NCI-H2227 (cell line): ENCODE measurements at regions not wholly inside any gene's neighbourhood (a gene's known extent, or its start where the extent isn't known, plus 50 kb on each side); places are given as distances from the start of the nearest gene placed in this dataset.
"Not testable (repeated sequence)": the region's sequence is repeated elsewhere in the genome, so short reads cannot be mapped to it uniquely, and the experiment has no call there.

Experiments
- DNase-seq: peaks from one replicate; lab custom pipeline; 2025; ENCODE audit not compliant: unreplicated experiment; lab: John Stamatoyannopoulos, UW

DNA sequence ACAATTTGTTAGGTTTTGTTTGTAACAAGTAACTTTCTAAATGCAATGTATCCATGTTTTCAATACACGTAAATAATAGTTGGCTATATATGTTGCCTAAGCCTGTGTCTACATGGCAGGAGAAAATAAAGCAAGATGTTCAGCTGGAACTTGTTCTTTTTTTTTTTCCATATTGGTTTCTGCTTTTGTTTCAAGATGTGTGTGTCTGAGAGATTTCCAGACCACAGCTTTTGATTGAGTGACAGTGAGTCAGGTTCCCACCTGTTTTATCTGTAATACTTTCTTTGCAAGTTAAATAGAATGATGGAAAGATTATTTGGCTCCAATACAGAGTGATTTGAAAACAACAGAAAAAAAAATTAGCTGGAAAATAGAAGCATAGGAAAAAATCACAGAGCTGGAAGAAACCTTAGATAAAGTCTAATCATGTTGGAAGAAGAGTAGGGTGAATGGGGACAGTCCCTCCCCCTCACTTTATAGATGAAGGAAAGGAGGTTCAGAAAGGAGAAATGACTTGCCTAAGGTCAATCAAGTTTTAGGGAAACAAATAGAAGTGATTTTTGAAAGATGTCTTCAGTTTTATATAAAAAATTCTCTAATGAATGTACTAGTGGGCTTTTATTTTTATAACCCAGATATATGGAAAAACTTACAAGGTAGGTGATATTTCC lies 150.9 kb upstream of the STMND1 start:
- no peak for DNase-seq

DNA sequence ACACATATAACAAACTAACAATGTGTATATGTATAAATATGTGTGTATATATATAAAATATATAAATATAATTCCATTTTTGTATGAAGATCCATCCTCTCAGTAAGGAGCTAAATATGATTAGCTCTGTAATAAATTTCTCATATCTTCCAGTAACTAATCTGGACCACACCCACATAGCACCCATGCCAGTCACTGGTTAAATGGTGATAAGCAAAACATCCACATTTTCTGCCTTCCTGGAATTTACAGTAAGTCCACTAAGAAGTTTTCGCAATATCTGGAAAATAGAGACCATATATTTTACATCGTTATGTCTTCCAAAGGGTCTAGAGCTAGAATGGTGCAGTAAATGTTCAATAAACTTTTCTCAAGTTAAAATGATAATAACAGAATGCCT lies 151.5 kb upstream of the STMND1 start:
- no peak for DNase-seq

DNA sequence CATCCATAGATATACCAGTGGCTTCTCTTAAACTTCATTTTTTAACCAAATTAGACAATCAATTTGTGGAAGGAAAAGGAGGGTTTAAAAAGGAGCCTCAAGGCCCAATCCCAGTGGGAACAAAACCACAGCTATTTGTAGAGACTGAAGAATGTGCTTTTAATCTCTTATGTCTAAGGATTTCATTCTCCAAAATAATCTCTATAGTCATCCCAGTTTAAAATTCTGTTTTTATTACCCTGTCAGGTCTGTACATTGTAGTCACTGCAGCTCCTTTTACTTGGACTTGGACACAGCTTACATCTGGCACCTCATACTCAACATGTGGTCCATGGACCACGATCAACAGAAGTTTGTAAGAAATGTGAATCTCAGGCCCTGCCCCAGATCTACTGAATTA lies 152.1 kb upstream of the STMND1 start:
- DNase-seq, result no peak

DNA sequence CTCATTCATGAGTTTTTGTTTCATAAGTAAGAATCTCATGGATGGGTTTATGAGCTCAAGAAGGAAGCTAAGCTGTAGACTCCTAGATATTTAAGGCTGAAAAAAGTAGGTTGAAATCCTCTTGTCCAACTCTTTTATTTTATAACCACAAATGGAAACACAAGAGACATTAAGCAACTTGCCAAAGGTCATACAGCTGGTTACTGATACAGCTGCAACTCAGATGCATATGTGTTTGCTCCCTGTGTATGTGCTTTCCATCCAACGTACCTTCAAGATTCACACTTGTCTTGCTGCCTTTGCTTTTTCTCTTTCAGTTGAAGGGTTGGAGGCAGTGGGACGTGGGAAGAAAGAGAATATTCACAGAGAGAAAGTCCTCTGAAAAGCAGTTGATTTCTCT lies 153.5 kb upstream of the STMND1 start:
- no peak for DNase-seq

DNA sequence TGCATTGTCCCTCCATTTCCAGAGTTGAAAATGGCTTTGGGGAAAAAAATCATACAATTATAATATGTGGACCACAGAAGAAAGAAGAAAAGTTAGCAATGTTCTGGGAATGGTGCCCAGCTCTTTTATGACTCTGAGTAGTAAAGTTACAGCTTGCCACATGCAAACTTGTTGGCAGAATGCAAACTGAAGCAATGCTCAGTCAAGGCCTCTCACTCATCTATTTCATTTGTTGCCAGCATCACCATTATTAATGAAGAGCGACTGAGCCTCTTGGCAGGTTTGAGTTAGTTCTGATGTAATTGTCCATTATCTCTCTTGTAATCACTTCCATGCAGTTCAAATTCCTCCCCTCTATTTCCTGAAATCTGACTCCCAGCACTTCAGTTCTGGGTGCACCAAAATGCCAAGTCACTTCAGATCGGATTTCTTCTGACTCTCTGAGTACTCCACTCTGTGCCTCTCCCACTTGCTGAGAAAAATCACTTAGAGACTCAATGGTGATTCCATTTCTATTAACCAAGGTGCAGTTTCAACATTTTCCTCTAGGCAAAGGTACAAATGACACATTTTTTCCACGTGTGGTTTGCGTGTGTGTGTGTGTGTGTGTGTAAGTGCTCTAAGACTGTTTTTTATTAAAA lies 154.4 kb upstream of the STMND1 start:
- DNase-seq, result no peak

DNA sequence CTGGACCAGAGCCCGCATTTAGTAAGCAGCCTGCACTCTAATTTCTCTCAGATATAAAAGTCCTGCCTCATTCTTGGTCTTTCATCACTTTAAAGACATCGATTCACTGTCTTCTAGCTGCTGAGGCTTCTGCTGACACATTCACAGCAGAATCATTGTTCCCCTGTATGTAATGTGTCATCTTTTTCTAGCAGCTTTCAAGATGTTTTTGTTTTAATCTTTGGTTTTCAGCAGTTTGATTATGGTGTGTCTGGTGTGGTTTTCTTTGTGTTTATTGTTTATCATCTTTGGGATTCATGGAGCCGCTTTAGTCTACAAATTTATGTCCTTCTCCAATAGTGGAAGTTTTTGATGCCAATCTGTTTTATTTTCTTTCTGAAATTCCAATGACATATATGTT lies 157.3 kb upstream of the STMND1 start:
- no peak for DNase-seq

DNA sequence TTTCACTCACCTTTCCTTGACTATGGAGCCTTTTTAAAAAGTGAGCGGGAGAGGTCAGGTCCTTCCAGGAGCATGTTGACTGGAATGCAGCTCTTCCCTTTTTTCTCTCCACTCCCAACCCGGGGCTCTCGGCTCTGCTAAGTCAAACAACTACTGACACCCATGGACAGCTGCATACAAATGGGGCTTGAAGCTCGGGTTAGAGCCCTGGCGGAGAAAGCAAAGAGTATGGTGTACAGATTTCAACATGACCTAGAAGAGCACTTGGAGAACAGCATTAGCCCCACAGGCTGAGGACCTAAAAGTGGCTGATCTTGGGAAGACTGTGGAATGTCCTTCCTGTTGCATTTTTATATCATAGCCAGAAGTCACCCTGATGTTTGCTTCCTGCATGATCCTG lies 162.0 kb upstream of the STMND1 start:
- no peak for DNase-seq

DNA sequence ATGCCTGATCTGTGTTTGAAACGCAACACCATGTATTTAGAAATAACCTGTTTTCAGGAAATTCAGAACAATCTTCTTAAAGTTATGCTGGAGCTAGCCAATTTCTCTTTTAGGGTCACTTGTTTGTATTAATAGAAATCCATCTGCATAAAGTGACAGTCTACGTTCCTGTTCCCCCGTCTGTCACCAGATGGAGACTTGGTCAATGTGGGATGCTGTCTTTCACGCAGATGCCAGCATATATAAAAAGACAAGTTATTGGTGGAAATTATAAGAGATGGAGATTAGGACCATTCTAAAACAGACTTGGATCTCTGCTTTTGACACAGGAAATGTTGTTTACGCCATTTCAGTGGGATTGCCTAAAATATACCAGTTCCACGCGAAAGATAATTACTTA lies 162.5 kb upstream of the STMND1 start:
- no peak for DNase-seq

DNA sequence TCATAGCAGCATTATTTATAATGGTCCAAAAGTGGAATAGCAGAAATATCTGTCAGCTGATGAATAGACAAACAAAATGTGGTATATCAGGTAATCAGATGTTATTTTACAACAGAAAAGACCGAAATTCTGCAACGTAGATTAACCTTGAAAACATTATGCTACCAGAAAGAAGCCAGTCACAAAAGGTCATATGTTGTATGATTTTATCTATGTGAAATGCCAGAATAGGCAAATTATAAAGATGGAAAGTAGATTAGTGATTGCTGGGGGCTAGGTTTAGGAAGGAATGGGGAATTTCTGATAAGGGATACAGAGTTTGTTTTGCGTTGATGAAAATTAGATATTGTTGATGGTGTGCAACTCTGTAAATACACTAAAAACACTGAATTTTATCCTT lies 165.0 kb upstream of the STMND1 start:
- DNase-seq, result no peak

DNA sequence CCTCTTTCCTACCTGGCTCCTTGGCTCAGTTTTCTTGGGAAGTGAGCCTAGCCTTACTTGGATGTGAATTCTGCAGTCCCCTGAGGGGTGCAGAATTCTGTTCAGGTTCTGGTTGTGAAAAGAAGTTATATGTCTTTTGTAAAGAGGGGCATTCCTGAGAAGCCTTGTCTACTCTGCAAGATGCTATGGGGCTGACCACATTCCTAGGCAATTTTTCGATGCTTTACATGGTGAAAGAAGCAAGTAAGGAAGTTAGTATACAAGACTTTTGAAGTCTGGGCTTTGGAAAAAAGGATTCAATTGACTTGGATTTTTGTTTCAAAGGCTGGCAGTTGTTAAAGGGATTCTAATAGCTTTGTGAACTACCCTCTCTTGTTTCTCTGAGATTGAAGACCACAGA lies 167.9 kb upstream of the STMND1 start:
- no peak for DNase-seq

DNA sequence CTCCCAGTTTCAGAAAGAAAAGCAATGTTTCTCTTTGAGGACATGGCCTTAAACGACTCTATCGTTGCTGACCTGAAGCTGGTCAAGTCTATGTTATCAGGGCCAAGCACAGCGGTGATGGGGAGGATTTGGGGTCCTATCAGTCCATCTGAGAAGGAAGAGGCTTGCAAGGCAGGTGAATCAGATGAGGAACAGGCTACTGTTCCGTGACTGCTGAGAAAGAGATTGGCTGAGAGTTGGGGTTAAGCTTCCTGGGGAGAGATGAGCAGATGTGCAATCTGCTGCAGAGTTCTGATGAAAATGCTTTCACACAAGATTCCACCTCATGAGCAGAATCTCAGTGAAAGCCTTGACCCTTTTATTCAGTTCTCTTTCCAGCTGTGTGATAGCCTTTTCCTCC lies 168.3 kb upstream of the STMND1 start:
- DNase-seq, result no peak

DNA sequence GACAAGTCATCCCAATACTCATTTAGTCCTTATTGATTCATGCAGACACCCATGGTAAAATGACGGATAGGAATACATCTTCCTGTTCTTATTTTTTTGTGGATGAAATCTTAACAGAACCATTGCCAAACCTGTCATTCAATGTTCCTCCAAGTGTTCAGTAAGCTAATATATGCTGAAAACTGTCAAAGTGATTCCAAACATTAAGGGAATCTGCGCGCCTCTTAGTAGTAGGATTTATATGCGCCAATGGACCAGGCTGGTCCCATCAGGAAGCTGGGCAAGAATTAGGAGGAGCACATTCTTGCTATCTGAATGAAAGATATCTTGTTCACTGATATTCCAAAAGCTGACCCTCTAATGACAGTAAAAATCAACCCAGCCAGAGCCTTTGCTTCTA lies 168.9 kb upstream of the STMND1 start:
- DNase-seq, result no peak

DNA sequence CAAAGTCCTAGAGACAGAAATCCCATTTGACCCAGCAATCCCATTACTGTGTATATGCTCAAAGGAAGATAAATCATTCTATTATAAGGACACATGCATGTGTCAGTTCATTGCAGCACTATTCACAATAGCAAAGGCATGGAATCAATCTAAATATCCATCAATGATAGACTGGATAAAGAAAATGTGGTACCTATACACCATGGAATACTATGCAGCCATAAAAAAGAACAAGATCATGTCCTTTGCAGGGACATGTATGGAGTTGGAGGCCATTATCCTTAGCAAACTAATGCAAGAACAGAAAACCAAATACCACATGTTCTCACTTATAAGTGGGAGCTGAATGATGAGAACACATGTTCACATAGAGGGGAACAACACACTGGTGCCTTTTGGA lies 169.8 kb upstream of the ATXN1 start:
- not testable (repeated sequence) for DNase-seq

DNA sequence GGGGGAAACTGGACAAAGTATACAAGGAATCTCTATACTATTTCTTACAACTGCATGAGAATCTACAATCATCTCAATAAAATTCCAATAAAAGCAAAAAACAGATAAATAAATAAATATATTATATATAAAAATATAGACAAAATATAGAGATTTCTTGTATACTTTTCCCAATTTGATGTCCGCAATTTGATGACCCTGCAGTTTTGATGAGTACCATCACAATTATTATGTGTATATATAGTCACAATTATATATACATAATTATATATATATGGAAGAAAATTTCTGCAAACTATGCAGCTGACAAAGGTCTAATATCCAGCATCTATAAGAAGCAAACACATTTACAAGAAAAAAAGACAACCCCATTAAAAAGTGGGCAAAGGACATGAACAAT lies 169.2 kb upstream of the ATXN1 start:
- DNase-seq, result no peak

DNA sequence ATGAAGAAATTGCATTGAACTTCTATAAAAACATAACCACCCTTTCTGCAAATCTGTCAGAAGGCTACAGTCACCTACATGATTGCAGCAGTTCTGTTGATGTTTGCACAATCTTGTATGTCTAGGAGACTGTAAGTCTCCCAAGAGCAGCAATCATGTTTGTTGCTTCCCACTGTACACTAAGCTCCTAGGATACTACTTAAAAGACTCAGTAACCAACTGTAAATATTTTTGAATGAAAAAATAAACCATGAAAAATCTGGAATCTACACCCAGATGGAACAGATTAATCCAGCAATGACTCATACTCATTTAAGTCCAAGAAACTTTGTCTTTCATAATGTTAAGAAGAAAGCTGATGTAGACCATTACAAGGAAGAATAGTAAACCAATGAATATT lies 168.5 kb upstream of the ATXN1 start:
- no peak for DNase-seq

DNA sequence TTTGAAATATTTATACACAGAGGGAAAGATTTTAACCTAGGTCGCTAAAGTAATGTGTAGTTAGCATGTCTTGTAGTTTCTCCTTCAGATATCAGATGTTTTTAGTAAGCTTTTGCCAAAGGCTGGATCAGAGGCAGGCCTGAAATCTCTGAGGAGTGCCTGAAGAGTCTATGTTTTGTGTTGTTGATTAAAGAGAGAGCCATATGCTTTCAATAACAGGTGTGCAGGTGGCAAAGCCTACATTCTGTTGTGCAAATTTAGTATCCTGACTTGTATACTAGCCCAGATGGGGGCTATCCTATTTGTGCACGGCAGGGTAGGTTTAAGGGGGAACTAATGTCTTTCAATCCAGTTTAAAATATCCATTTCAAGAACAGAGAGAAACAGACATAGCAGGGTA lies 167.1 kb upstream of the ATXN1 start:
- DNase-seq, result no peak

DNA sequence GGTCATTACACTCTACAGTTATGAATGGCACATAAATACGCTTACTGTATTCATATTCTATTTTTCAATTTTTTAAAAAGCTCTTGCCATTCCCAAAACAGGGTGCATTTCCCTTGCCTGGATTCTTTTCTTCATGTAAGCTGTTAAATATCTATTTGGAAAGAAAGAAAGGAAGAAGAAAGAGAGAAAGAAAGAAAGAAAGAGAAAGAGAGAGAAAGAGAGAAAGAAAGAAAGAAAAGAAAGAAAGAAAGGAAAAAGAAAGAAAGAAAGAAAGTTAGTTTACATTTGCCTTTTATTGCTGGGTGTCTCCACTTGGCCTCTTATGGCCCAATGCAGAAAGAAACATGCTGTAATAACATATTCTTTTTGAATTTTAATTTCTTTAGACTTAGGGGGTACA lies 165.9 kb upstream of the ATXN1 start:
- no peak for DNase-seq

DNA sequence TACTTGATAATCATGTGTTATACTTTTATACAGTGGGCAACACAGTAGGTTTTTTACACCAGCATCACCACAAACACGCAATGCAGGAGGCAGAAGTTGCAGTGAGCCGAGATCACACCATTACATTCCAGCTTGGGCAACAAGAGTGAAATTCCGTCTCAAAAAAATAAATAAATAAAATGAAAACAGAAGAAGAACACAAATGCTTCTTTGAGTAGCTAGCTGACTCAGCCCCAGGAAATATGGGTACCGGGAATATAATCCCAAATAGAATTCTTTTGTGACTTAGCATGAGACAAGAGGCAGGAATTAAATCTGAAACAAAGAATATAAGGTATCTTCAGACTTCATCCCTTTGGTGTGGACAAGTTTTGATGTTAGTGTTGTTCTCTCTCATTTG lies 164.2 kb upstream of the ATXN1 start:
- DNase-seq, result no peak

DNA sequence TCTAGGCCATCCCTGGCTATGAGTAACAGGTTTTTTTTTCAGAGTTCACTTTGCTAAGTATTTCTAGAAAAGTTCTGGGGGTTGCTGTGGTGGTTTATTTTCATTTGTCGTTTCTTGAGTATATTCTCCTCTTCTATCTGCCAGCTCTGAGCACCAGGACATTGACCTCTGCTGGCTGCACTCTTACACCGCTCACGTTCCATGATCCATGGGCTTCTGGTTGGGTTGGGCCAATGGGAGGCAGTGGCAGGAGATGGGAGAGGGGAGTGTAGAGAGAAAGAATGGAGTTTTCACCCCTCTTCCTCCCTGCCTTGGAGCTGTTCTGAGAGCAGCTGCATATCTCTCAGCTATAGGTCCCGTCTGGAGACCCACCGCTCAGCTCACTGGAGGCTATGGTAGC lies 161.0 kb upstream of the ATXN1 start:
- DNase-seq, result no peak

DNA sequence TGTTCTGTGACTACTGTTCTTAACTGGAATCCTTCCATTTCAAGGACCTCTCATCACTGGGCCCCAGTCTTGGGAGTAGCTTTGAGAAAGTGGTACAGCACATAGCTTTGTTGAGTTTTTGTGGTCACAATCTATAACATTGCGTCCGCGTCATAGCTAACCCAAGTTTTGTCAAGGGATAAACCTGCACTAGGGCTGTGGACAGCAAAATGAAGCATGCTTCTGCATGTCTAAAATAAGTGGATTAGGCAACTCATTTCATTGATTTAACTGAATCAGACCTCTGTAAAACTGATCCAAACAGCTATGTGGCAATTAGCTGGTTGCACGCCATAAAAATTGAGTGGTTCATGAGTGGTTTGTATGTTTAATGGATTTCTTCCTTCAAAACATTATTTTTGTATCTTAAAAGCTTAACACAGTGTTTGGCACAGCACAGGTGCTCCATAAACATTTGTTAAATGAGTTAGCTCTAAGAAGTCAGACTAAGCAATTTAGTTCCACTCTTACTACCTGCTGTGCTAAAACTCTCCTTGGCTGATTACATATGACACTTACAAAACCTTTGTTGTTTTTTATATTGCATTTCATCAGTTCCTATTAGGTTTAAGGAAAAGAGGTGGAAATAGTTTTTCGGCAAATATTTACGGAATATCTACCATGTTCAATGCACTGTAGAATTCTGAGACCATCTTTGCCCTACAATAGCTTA lies 160.3 kb upstream of the ATXN1 start:
- DNase-seq, result no peak

DNA sequence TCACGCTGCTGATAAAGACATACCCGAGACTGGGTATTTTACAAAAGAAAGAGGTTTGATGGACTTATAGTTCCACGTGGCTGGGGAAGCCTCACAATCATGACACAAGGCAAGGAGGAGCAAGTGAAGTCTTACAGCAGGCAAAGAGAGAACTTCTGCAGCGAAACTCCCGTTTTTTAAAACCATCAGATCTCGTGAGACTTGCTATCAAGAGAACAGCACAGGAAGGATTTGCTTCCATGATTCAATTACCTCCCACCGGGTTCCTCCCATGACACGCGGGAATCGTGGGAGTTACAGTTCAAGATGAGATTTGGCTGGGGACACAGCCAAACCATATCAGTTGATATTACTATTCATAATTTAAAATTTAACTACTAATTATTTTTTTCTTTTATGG lies 157.3 kb upstream of the ATXN1 start:
- DNase-seq, result no peak

DNA sequence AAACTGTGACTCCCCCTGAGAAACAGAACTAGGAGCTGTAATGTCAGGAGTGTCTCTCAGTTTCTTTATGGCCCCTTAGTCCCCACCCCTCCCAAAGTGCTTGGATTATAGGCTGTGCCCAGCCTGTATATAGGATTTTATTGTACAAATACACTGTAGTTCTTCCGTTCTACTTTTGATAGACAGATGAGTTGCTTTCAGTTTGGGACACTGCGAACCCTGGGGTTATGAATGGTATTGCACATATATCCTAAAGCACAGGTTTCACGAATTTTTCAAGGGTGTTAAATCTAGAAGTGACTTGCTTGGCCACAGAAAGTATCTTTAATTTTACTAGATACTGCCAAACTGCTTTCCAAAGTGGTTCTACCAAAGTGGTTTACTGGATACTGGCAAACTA lies 152.9 kb upstream of the ATXN1 start:
- DNase-seq, result no peak

DNA sequence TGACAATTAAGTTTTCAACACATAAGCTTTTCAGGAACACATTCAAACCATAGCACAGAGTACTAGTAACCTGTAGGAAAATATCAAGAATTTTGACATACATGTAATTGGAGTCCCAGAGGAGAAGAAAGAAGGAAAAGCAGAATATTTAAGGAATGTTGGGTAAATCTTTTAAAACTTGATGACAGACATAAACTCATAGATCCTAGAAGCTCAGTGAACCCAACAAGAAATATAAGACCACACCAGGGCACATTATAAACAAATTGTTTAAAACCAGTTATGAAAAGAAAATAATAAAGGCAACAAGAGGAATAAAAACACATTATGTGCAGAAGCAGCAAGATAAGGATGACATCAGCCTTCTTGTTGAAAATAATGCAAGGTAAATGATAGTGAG lies 151.5 kb upstream of the ATXN1 start:
- DNase-seq, result no peak
